Neural progenitor cell (in vitro differentiated cells): ENCODE measurements at regions not wholly inside any gene's neighbourhood (a gene's known extent, or its start where the extent isn't known, plus 50 kb on each side); places are given as distances from the start of the nearest gene placed in this dataset.
"Not testable (repeated sequence)": the region's sequence is repeated elsewhere in the genome, so short reads cannot be mapped to it uniquely, and the experiment has no call there.

Source experiments
- DNase-seq: peaks from one replicate; pipeline ENCODE4 v3.0.0-alpha.2; 2016; ENCODE audit warnings: low spot score
- H2AFZ ChIP-seq: fragments of 200-600 bp; sonication (generic); replicated peaks from 2 replicates; pipeline ENCODE4 v1.6.1; 2016; ENCODE audit warnings: antibody characterized with exemption
- H3F3A ChIP-seq: fragments of 200-600 bp; sonication (generic); 2 replicates; pipeline ENCODE4 v1.6.1; 2016; ENCODE audit warnings: antibody characterized with exemption, low read depth
- H3K27ac ChIP-seq: fragments of 200-600 bp; sonication (generic); 2 replicates; pipeline ENCODE4 v1.5.1; 2016; ENCODE audit warnings: mild to moderate bottlenecking
- H3K27me3 ChIP-seq: fragments of 200-600 bp; sonication (generic); 2 replicates; pipeline ENCODE4 v1.6.1; 2016; ENCODE audit warnings: mild to moderate bottlenecking, moderate library complexity
- H3K36me3 ChIP-seq: fragments of 200-600 bp; sonication (generic); 2 replicates; pipeline ENCODE4 v1.5.1; 2016
- H3K4me1 ChIP-seq: fragments of 200-600 bp; sonication (generic); 2 replicates; pipeline ENCODE4 v1.6.1; 2016; ENCODE audit warnings: mixed run types
- H3K4me2 ChIP-seq: fragments of 200-600 bp; sonication (generic); 2 replicates; pipeline ENCODE4 v1.6.1; 2016
- H3K4me3 ChIP-seq: fragments of 200-600 bp; sonication (generic); 2 replicates; pipeline ENCODE4 v1.5.1; 2016
- H3K79me2 ChIP-seq: fragments of 200-600 bp; sonication (generic); 2 replicates; pipeline ENCODE4 v1.6.1; 2016; ENCODE audit warnings: low read depth
- H3K9ac ChIP-seq: fragments of 200-600 bp; sonication (generic); 2 replicates; pipeline ENCODE4 v1.6.1; 2016
- H3K9me3 ChIP-seq: fragments of 200-600 bp; sonication (generic); 2 replicates; pipeline ENCODE4 v1.5.1; 2016; ENCODE audit warnings: low read depth
- H4K20me1 ChIP-seq: fragments of 200-600 bp; sonication (generic); 2 replicates; pipeline ENCODE4 v1.6.1; 2016; ENCODE audit warnings: low read depth
- H3K27ac Mint-ChIP-seq: 3 replicates; pipeline ENCODE4 v1.8.0; 2021; ENCODE audit warnings: mixed read lengths
- H3K27me3 Mint-ChIP-seq: 2 replicates; pipeline ENCODE4 v1.8.0; 2022; ENCODE audit warnings: low read depth, mild to moderate bottlenecking, inconsistent platforms, moderate library complexity, mixed read lengths; ENCODE audit not compliant: insufficient read depth
- H3K36me3 Mint-ChIP-seq: 3 replicates; pipeline ENCODE4 v1.8.0; 2021; ENCODE audit warnings: mixed read lengths
- H3K4me1 Mint-ChIP-seq: 3 replicates; pipeline ENCODE4 v1.8.0; 2021; ENCODE audit warnings: mixed read lengths
- H3K4me3 Mint-ChIP-seq: 3 replicates; pipeline ENCODE4 v1.8.0; 2021; ENCODE audit warnings: mild to moderate bottlenecking, moderate library complexity, mixed read lengths
- H3K9me3 Mint-ChIP-seq: 3 replicates; pipeline ENCODE4 v1.8.0; 2020; ENCODE audit warnings: mixed read lengths
- EZH2 ChIP-seq: fragments of 200-600 bp; sonication (generic); IDR thresholded peaks from 2 replicates; pipeline ENCODE4 v1.6.1; 2017; ENCODE audit warnings: antibody characterized with exemption, mild to moderate bottlenecking, moderate library complexity
- EZH2phosphoT487 ChIP-seq: fragments of 200-600 bp; sonication (generic); IDR thresholded peaks from 2 replicates; pipeline ENCODE4 v1.6.1; 2017; ENCODE audit warnings: antibody characterized with exemption
- TF ChIP-seq, protein P1 (sequence below): fragments of 200-600 bp; sonication (generic); IDR thresholded peaks from 2 replicates; pipeline ENCODE4 v1.5.1; 2017; ENCODE audit warnings: antibody characterized with exemption, mild to moderate bottlenecking

DNA sequence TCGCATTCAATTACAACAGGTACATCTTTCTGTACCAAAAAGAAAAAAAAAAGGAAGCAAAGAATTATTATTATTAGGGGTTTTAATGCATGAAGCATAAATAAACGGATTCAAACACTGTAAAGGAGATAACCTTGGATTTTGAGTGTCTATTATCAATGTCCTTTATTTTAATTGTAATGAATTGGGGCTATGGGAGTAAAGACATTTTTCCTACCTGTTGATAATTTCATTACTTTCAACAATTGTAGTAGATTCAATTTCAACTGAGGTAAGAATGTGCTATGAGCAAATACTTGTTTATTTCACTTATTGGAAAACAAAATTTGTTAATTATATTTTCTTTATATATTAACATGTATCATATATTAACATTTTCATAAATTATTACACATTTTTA, 855.6 kb downstream of the KCNJ2 start:
- Histone ChIP-seq H3K27me3 (peaks cover 30% of the 10 kb centered on the region), H3K9ac (no peak overlapping the region), H2AFZ (no peak overlapping the region), H3K4me1 (no peaks in the 10 kb centered on the region), H4K20me1 (no peaks in the 10 kb centered on the region), H3K79me2 (no peaks in the 10 kb centered on the region), H3K4me3 (no peak overlapping the region), H3K4me2 (no peak overlapping the region), H3K9me3 (no peaks in the 10 kb centered on the region), H3F3A (no peaks in the 10 kb centered on the region), H3K27ac (no peak overlapping the region), H3K36me3 (no peaks in the 10 kb centered on the region)
- DNase-seq: no peak
- H3K36me3 Mint-ChIP-seq: no peaks in the 10 kb centered on the region
- TF ChIP-seq EZH2phosphoT487 (no peak), EZH2 (no peak)
- TF ChIP-seq, protein P1, sequence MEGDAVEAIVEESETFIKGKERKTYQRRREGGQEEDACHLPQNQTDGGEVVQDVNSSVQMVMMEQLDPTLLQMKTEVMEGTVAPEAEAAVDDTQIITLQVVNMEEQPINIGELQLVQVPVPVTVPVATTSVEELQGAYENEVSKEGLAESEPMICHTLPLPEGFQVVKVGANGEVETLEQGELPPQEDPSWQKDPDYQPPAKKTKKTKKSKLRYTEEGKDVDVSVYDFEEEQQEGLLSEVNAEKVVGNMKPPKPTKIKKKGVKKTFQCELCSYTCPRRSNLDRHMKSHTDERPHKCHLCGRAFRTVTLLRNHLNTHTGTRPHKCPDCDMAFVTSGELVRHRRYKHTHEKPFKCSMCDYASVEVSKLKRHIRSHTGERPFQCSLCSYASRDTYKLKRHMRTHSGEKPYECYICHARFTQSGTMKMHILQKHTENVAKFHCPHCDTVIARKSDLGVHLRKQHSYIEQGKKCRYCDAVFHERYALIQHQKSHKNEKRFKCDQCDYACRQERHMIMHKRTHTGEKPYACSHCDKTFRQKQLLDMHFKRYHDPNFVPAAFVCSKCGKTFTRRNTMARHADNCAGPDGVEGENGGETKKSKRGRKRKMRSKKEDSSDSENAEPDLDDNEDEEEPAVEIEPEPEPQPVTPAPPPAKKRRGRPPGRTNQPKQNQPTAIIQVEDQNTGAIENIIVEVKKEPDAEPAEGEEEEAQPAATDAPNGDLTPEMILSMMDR: no peak
- H3K27ac Mint-ChIP-seq: no peak overlapping the region
- H3K9me3 Mint-ChIP-seq: no peaks in the 10 kb centered on the region
- H3K4me3 Mint-ChIP-seq: no peak overlapping the region
- peaks cover 10% of the 10 kb centered on the region for H3K27me3 Mint-ChIP-seq
- H3K4me1 Mint-ChIP-seq: peaks cover 2% of the 10 kb centered on the region

DNA sequence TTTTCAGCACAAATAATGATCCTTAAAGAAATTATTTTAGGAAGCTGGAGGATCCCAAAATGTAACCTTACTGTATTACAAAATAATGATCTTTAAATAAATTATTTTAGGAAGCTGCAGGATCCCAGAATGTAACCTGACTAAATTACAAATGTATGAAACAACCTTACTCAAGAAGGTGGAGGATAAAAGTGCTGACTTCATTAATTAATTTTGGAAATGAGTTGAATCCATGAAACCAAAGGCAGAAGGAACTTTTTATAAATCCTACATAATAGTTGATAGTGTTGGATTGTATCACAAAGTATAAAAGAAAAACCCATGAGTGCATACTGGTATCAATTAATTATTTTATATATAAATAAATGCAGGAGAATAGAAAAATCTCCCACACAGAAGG, 859.9 kb downstream of the KCNJ2 start:
- H3K27me3 ChIP-seq: peaks cover 61% of the 10 kb centered on the region
- no peak overlapping the region for H3K4me2 ChIP-seq
- peaks cover 19% of the 10 kb centered on the region for H3K4me1 ChIP-seq
- TF ChIP-seq, protein P1: no peak
- TF ChIP-seq EZH2: no peak
- no peak for TF ChIP-seq EZH2phosphoT487
- no peak for DNase-seq
- no peaks in the 10 kb centered on the region for H3K9me3 ChIP-seq
- Mint-ChIP-seq H3K36me3 (peaks cover 4% of the 10 kb centered on the region), H3K4me1 (peaks cover 30% of the 10 kb centered on the region), H3K27me3 (peaks cover 29% of the 10 kb centered on the region), H3K9me3 (peaks cover 9% of the 10 kb centered on the region), H3K27ac (no peak overlapping the region), H3K4me3 (no peak overlapping the region)
- H3K36me3 ChIP-seq: no peaks in the 10 kb centered on the region
- H3K9ac ChIP-seq: no peak overlapping the region
- H2AFZ ChIP-seq: no peak overlapping the region
- peaks cover 23% of the 10 kb centered on the region for H3F3A ChIP-seq
- no peaks in the 10 kb centered on the region for H3K79me2 ChIP-seq
- no peak overlapping the region for H3K4me3 ChIP-seq
- no peak overlapping the region for H3K27ac ChIP-seq
- peaks cover 19% of the 10 kb centered on the region for H4K20me1 ChIP-seq

DNA sequence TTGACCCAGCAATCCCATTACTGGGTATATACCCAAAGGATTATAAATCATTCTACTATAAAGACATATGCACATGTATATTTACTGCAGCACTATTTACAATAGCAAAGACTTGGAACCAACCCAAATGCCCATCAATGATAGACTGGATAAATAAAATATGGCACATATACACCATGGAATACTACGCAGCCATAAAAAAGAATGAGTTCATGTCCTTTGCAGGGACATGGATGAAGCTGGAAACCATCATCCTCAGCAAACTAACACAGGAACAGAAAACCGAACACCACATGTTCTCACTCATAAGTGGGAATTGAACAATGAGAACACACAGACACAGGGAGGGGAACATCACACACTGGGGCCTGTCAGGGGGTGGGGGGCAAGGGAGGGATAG, 862.0 kb downstream of the KCNJ2 start:
- not testable (repeated sequence) for H3K9me3 Mint-ChIP-seq, H2AFZ ChIP-seq, DNase-seq, H3K36me3 ChIP-seq, H3K9me3 ChIP-seq, H3K27ac Mint-ChIP-seq, H3K27ac ChIP-seq, H3K4me3 ChIP-seq, H3K4me3 Mint-ChIP-seq, H3K4me2 ChIP-seq, H3K36me3 Mint-ChIP-seq, H3K79me2 ChIP-seq, H3K9ac ChIP-seq
- Mint-ChIP-seq H3K4me1 (peaks cover 33% of the 10 kb centered on the region), H3K27me3 (peaks cover 28% of the 10 kb centered on the region)
- H3F3A ChIP-seq: peaks cover 25% of the 10 kb centered on the region
- H3K27me3 ChIP-seq: peaks cover 81% of the 10 kb centered on the region
- H3K4me1 ChIP-seq: peaks cover 19% of the 10 kb centered on the region
- H4K20me1 ChIP-seq: peaks cover 19% of the 10 kb centered on the region

DNA sequence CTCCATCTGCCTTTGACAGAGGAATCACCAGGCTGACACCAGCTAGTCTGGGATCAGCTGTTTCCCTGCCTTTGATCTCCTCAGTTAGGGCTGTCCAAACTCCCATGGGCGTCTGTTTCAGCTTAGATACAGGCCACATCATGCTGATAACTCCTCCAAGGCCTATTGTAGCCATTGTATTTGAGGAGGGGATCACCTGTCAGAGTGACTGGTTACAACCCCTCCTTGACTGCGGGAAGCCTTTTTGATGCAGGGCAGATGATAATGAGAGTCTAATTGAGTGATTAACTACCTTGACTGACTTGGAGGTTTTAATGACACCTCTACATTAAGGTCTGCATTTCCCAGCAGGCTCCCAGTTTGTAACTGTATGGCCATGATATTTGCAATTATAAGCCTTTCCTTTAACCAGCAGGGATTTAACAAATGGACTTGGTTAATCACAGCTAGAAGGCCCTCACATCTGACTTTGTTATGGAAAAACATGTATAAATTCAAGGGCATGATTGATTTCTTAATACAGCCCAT, 863.5 kb downstream of the KCNJ2 start:
- peaks cover 88% of the 10 kb centered on the region for H3K27me3 ChIP-seq

More for the DNA sequence above, 863.5 kb downstream of the KCNJ2 start:
- TF ChIP-seq EZH2 (no peak), EZH2phosphoT487 (peak; percentile 99)
- H3K4me2 ChIP-seq: peak overlapping the region; percentile 65
- Mint-ChIP-seq H3K36me3 (peaks cover 4% of the 10 kb centered on the region), H3K9me3 (peaks cover 9% of the 10 kb centered on the region), H3K4me3 (peak overlapping the region; percentile 20), H3K27ac (no peak overlapping the region), H3K4me1 (peaks cover 33% of the 10 kb centered on the region), H3K27me3 (peaks cover 23% of the 10 kb centered on the region)
- no peak overlapping the region for H3K27ac ChIP-seq
- peak; percentile 84 for DNase-seq
- no peak overlapping the region for H3K9ac ChIP-seq
- peak overlapping the region; percentile 14 for H3K4me3 ChIP-seq
- no peaks in the 10 kb centered on the region for H3K36me3 ChIP-seq
- H3F3A ChIP-seq: peaks cover 29% of the 10 kb centered on the region
- peaks cover 27% of the 10 kb centered on the region for H3K4me1 ChIP-seq
- no peaks in the 10 kb centered on the region for H3K9me3 ChIP-seq
- H4K20me1 ChIP-seq: peaks cover 19% of the 10 kb centered on the region
- H2AFZ ChIP-seq: no peak overlapping the region
- H3K79me2 ChIP-seq: no peaks in the 10 kb centered on the region
